Gastrocnemius medialis (tissue), 4 donors: ENCODE measurements at regions not wholly inside any gene's neighbourhood (a gene's known extent, or its start where the extent isn't known, plus 50 kb on each side); places are given as distances from the start of the nearest gene placed in this dataset.
A peak's percentile ranks its signal among the peaks of the same experiment; 100 is the strongest.

Experiments
- ATAC-seq, 2 donors: fragments of 150-250 bp; one replicate each; pipeline ENCODE4 v1.9.1; 2016
- DNase-seq, 2 donors: peaks; one replicate each; pipeline ENCODE4 v3.0.0-alpha.2; 2019
- H3K27ac ChIP-seq, 4 donors: fragments of 200-600 bp; sonication (generic); 1 replicate in 1 of 4; 2 replicates in 3 of 4; pipeline ENCODE4 v1.5.1; 2016 to 2018; ENCODE audit warnings: mild to moderate bottlenecking in 2 of 4, moderate library complexity in 1 of 4
- H3K27me3 ChIP-seq, 3 donors: fragments of 200-600 bp; sonication (generic) in 2 of 3; 1 replicate in 1 of 3; 2 replicates in 2 of 3; pipeline versions ENCODE4 v1.5.1 to v1.6.0; 2016 to 2019; ENCODE audit warnings: mild to moderate bottlenecking in 1 of 3, moderate library complexity in 1 of 3
- H3K36me3 ChIP-seq, 2 donors: fragments of 200-600 bp; sonication (generic) in 1 of 2; one replicate each; pipeline ENCODE4 v1.5.1; 2017 to 2018
- H3K4me1 ChIP-seq, 2 donors: fragments of 200-600 bp; sonication (generic) in 1 of 2; one replicate each; pipeline ENCODE4 v1.5.1; 2016 to 2017; ENCODE audit warnings: mild to moderate bottlenecking in 2 of 2
- H3K4me3 ChIP-seq, 4 donors: fragments of 200-600 bp; sonication (generic) in 3 of 4; 1 replicate in 1 of 4; 2 replicates in 3 of 4; pipeline ENCODE4 v1.5.1; 2016 to 2019; ENCODE audit warnings: mild to moderate bottlenecking in 2 of 4
- H3K9me3 ChIP-seq, 3 donors: fragments of 200-600 bp; sonication (generic) in 2 of 3; 1 replicate in 1 of 3; 2 replicates in 2 of 3; pipeline ENCODE4 v1.5.1; 2016 to 2019
- POLR2A ChIP-seq, 2 donors: fragments of 450-650 bp; IDR thresholded peaks; one replicate each; pipeline ENCODE4 v1.6.1; 2017; ENCODE audit warnings: antibody characterized with exemption in 2 of 2, mild to moderate bottlenecking in 2 of 2, moderate library complexity in 2 of 2
- in situ Hi-C, 4 donors: fragments of 200-750 bp; cut with MboI; loops; one replicate each; pipeline versions ENCODE4 v1.15.0 to v1.8.0; 2017; ENCODE audit warnings: low sequenced_read_pairs in 4 of 4
- intact Hi-C: fragments of 100-400 bp; cut with DNase I; formaldehyde crosslinking; loops from one replicate; pipeline ENCODE4 v1.15.1; 2023; ENCODE audit warnings: low total_unique reads
- TF ChIP-seq, protein P1 (sequence below), 5 experiments: fragments of 450-650 bp in 3 of 5; fragments of 200-600 bp in 2 of 5; sonication (generic) in 2 of 5; IDR thresholded peaks in 4 of 5; conservative IDR thresholded peaks in 1 of 5; 1 replicate in 4 of 5; 2 replicates in 1 of 5; pipeline ENCODE4 v1.5.1; 2016 to 2019; ENCODE audit warnings: antibody characterized with exemption in 5 of 5, mild to moderate bottlenecking in 3 of 5, moderate library complexity in 3 of 5

DNA sequence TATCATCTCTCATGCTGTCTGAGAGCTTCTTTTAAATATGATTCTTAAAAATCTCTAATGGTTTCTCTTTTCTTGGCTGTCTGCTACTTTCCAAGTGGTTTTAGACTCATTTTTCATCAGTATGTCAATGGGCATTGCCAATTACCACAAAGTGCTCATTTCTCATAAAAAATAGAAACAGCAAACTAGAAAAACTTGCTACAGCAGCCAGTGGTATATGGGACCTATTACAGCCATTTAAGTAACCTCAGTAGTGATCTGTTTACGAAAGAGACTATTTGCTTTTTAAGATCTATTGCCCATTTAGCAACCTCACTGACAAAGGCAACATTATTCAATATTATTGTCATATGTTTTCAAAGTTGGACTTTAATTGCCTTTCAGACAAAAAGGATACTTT lies 207.1 kb upstream of the RHOBTB1 start:
- no peaks in the 10 kb centered on the region for H3K36me3 ChIP-seq
- no peaks in the 10 kb centered on the region for H3K9me3 ChIP-seq
- intact Hi-C loops: no loop called here
- DNase-seq (no peak), ATAC-seq (no peak)
- in situ Hi-C loops: no loop called here
- no peak overlapping the region for H3K27ac ChIP-seq
- H3K4me3 ChIP-seq: no peak overlapping the region
- H3K4me1 ChIP-seq: no peaks in the 10 kb centered on the region
- no peaks in the 10 kb centered on the region for H3K27me3 ChIP-seq
- TF ChIP-seq POLR2A (IDR thresholded peaks at IDR 0.05): no peak
- TF ChIP-seq, protein P1, sequence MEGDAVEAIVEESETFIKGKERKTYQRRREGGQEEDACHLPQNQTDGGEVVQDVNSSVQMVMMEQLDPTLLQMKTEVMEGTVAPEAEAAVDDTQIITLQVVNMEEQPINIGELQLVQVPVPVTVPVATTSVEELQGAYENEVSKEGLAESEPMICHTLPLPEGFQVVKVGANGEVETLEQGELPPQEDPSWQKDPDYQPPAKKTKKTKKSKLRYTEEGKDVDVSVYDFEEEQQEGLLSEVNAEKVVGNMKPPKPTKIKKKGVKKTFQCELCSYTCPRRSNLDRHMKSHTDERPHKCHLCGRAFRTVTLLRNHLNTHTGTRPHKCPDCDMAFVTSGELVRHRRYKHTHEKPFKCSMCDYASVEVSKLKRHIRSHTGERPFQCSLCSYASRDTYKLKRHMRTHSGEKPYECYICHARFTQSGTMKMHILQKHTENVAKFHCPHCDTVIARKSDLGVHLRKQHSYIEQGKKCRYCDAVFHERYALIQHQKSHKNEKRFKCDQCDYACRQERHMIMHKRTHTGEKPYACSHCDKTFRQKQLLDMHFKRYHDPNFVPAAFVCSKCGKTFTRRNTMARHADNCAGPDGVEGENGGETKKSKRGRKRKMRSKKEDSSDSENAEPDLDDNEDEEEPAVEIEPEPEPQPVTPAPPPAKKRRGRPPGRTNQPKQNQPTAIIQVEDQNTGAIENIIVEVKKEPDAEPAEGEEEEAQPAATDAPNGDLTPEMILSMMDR (IDR thresholded peaks at IDR 0.05 in 4 of 5, conservative IDR thresholded peaks at IDR 0.05 in 1 of 5): no peak

DNA sequence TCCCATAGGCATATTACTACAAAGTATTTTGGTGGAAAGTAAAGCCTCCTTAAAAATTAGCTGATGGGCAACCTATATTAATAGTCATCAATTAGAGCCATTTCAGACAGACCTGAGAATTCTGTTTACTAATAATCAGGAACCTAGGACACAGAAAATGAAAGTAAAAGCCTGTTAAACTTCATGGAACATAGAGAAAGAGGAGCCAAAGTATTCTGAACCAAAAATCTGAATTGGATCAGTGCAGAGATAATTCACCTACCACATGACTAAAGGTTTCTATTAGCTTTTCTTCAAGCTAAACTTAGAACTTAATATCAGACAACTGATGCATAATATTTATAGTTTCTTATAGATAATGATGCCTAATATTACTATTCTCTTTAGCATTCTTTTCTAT lies 204.5 kb upstream of the RHOBTB1 start:
- no peaks in the 10 kb centered on the region for H3K4me1 ChIP-seq
- H3K9me3 ChIP-seq: no peaks in the 10 kb centered on the region
- intact Hi-C loops (no loop called here), in situ Hi-C loops (loop anchor here (5.0 to 25.0 kb wide), 4 partner anchors 129 to 589 kb away; no protein-coding TSS in a partner anchor)
- no peak for ATAC-seq
- no peak for DNase-seq
- H3K4me3 ChIP-seq: no peak overlapping the region
- H3K27ac ChIP-seq: no peak overlapping the region
- no peaks in the 10 kb centered on the region for H3K36me3 ChIP-seq
- TF ChIP-seq, protein P1 (IDR thresholded peaks at IDR 0.05 in 4 of 5, conservative IDR thresholded peaks at IDR 0.05 in 1 of 5): no peak
- no peak for TF ChIP-seq POLR2A (IDR thresholded peaks at IDR 0.05)
- H3K27me3 ChIP-seq: no peaks in the 10 kb centered on the region

DNA sequence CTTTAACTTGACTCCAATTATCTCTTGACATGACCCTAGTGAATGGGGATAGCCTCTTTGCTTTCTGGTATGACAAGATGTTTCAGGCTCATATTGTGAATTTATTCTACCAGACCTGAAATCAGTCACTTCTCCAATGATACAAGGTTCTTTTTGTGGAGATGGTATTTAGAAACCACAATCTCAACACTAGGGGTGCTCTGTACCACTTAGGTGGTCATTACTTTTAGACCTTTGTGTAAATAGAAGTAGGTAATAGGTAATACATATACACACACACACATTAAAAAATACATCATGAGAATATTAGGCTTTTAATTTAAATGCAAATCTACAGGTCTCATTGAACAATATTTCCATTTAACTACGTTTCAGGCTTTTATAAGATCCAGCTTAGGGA lies 199.0 kb upstream of the RHOBTB1 start:
- in situ Hi-C loops: loop anchor here (5.0 to 25.0 kb wide), 3 partner anchors 144 to 594 kb away; no protein-coding TSS in a partner anchor
- no peak overlapping the region for H3K4me3 ChIP-seq
- H3K27ac ChIP-seq: no peak overlapping the region
- H3K4me1 ChIP-seq: peaks cover 0 to 9% of the 10 kb centered on the region in 2 donors
- ATAC-seq (no peak), DNase-seq (no peak)
- no peaks in the 10 kb centered on the region for H3K9me3 ChIP-seq
- H3K36me3 ChIP-seq: no peaks in the 10 kb centered on the region
- intact Hi-C loops: no loop called here
- TF ChIP-seq POLR2A (IDR thresholded peaks at IDR 0.05): no peak
- TF ChIP-seq, protein P1 (IDR thresholded peaks at IDR 0.05 in 4 of 5, conservative IDR thresholded peaks at IDR 0.05 in 1 of 5): no peak
- no peaks in the 10 kb centered on the region for H3K27me3 ChIP-seq

DNA sequence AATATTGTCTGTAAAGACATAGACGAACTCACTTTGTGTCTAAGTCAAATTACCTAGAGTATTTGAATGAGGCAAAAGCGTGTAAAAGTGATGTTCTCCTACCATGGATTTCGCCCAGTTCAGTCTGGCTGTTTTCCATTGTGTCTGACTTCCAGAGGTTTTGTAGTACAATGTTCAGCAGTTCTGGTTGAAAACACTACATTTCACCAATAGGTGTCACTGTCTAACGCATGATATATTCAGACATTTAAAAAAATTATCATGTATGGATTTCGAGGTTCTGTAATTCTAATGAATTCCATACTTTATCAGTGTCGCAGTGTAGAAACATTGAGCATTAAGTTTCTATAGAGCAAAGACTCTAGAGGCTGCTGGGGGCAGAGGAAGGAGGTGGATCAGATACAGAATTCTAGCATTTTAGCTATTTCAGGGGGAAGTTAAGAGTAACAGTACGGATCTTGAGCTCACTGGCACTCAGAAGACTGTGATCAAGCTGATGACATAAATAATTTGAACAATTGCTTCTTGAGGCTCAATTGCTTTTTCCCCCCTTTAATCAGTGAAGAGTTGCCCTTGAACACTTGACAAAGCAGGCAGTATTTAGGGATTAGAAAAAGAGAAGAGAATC lies 196.9 kb upstream of the RHOBTB1 start:
- Histone ChIP-seq H3K4me1 (peaks cover 0 to 12% of the 10 kb centered on the region in 2 donors), H3K27me3 (no peaks in the 10 kb centered on the region), H3K9me3 (no peaks in the 10 kb centered on the region), H3K4me3 (no peak overlapping the region), H3K27ac (no peak overlapping the region), H3K36me3 (no peaks in the 10 kb centered on the region)
- DNase-seq (no peak), ATAC-seq (peak; percentile 69 to 81)
- intact Hi-C loops (loop anchor here (1.0 kb wide), 2 partner anchors 49 to 143 kb away; no protein-coding TSS in a partner anchor), in situ Hi-C loops (loop anchor here (5.0 to 25.0 kb wide), 3 partner anchors 146 to 596 kb away; no protein-coding TSS in a partner anchor)
- TF ChIP-seq POLR2A (IDR thresholded peaks at IDR 0.05): no peak
- TF ChIP-seq, protein P1 (IDR thresholded peaks at IDR 0.05 in 4 of 5, conservative IDR thresholded peaks at IDR 0.05 in 1 of 5): peak; percentile 69 to 79 (median 73)
